ENCODE measurements at regions not wholly inside any gene's neighbourhood (a gene's known extent, or its start where the extent isn't known, plus 50 kb on each side); places are given as distances from the start of the nearest gene placed in this dataset. TPM values are rescaled to one million over a fixed set of nuclear protein-coding genes. Genes with fewer than 3 reads are reported as not detected.

DNA sequence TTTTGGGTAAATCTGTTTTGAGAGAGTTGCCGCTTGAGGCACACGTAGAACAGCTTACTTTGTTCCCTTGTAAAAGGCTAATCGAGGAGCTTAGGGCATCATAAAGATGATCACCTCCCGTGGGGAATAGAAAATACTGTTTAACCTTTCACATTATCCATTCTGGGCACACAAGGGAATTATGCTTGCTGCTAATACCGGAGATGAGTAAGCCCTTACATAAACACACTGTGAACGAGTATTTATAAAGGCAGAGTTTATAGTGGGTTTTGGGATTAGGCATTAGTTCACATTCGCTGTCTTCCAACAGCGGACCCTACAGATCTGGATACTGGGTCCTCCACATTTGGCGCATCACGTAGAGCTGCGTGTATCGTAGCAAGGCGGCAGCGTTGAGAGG is 51.2 kb upstream of the CNTNAP4 start:
- H3K9me3 ChIP-seq = no peaks in the 10 kb centered on the region
- TF ChIP-seq EP300 (IDR thresholded peaks at IDR 0.05) (no peak), POLR2A (IDR thresholded peaks at IDR 0.05) (no peak)
- TF ChIP-seq, protein P1, sequence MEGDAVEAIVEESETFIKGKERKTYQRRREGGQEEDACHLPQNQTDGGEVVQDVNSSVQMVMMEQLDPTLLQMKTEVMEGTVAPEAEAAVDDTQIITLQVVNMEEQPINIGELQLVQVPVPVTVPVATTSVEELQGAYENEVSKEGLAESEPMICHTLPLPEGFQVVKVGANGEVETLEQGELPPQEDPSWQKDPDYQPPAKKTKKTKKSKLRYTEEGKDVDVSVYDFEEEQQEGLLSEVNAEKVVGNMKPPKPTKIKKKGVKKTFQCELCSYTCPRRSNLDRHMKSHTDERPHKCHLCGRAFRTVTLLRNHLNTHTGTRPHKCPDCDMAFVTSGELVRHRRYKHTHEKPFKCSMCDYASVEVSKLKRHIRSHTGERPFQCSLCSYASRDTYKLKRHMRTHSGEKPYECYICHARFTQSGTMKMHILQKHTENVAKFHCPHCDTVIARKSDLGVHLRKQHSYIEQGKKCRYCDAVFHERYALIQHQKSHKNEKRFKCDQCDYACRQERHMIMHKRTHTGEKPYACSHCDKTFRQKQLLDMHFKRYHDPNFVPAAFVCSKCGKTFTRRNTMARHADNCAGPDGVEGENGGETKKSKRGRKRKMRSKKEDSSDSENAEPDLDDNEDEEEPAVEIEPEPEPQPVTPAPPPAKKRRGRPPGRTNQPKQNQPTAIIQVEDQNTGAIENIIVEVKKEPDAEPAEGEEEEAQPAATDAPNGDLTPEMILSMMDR (IDR thresholded peaks at IDR 0.05) = no peak
- no peaks in the 10 kb centered on the region for H3K27me3 ChIP-seq
- no peak for DNase-seq (ENCODE audit: low spot score in 2 of 2)
- H3K4me3 ChIP-seq = no peak overlapping the region
- H3K36me3 ChIP-seq = no peaks in the 10 kb centered on the region
- H3K4me1 ChIP-seq = peaks cover 0 to 11% (median 0%) of the 10 kb centered on the region in 4 donors
- no peak overlapping the region for H3K27ac ChIP-seq
- WGBS, 2 donors = 48 to 57% methylated on average over 14 of the region's 14 CpGs

DNA sequence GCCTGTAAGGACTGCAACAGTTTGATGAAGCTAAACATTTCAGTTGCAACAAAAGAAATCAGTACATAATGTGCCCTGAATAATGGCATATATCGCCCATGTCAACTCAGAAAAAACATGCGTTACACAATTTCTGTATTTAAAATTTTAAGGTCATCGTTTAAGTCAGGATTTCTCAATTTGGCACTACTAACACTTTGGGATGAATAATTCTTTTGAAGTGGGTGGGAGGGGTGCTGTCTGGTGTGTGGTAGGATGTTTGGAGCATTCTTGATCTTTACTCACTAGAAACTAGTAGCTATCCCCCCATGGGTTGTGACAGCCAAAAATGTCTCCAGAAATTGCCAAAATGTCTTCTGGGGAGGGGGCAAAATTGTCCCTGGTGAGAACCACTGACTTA is 50.7 kb upstream of the CNTNAP4 start:
- Histone ChIP-seq H3K27ac (no peak overlapping the region), H3K36me3 (no peaks in the 10 kb centered on the region), H3K27me3 (no peaks in the 10 kb centered on the region), H3K9me3 (no peaks in the 10 kb centered on the region), H3K4me1 (peaks cover 0 to 11% (median 0%) of the 10 kb centered on the region in 4 donors), H3K4me3 (no peak overlapping the region)
- no peak for DNase-seq (ENCODE audit: low spot score in 2 of 2)
- TF ChIP-seq POLR2A (IDR thresholded peaks at IDR 0.05) (no peak), EP300 (IDR thresholded peaks at IDR 0.05) (no peak)
- TF ChIP-seq, protein P1 (IDR thresholded peaks at IDR 0.05) = no peak
- 48 to 56% methylated on average over 3 of the region's 3 CpGs for WGBS, 2 donors

Small RNA genes in the stretch of these regions (small RNA-seq; reads per million reads assigned to genes)
- gene RNA5SP430 = not detected
